Mesodermal cell (in vitro differentiated cells): ENCODE measurements at regions not wholly inside any gene's neighbourhood (a gene's known extent, or its start where the extent isn't known, plus 50 kb on each side); places are given as distances from the start of the nearest gene placed in this dataset.
A peak's percentile ranks its signal among the peaks of the same experiment; 100 is the strongest.

Source experiments
- H3K27ac ChIP-seq: 2 replicates; pipeline ENCODE4 v1.7.0; 2013; ENCODE audit warnings: mild to moderate bottlenecking, low read depth, low read length, moderate library complexity; ENCODE audit not compliant: severe bottlenecking
- H3K36me3 ChIP-seq: 2 replicates; pipeline ENCODE4 v1.7.1; 2013; ENCODE audit warnings: mild to moderate bottlenecking, low read length, moderate library complexity; ENCODE audit not compliant: control insufficient read depth, insufficient read depth
- H3K4me1 ChIP-seq: one replicate; pipeline ENCODE4 v1.7.1; 2013; ENCODE audit warnings: mild to moderate bottlenecking, low read length; ENCODE audit not compliant: insufficient read depth, control insufficient read depth, poor library complexity, severe bottlenecking
- H3K4me3 ChIP-seq: 2 replicates; pipeline ENCODE4 v1.7.0; 2013; ENCODE audit warnings: low read length, control low read depth, mild to moderate bottlenecking; ENCODE audit not compliant: insufficient read depth, poor library complexity, severe bottlenecking; ENCODE audit errors: extremely low read depth
- H3K9me3 ChIP-seq: 2 replicates; pipeline ENCODE4 v1.7.1; 2013; ENCODE audit warnings: mild to moderate bottlenecking, low read length, moderate library complexity; ENCODE audit not compliant: control insufficient read depth
- WGBS, 2 experiments: methylation state at CpG; one replicate each; pipeline ENCODE4 v1.1.5; 2013; ENCODE audit warnings: missing lambda C conversion rate in 2 of 2; ENCODE audit not compliant: insufficient coverage in 2 of 2; 5-methylcytosine and 5-hydroxymethylcytosine counted together

DNA sequence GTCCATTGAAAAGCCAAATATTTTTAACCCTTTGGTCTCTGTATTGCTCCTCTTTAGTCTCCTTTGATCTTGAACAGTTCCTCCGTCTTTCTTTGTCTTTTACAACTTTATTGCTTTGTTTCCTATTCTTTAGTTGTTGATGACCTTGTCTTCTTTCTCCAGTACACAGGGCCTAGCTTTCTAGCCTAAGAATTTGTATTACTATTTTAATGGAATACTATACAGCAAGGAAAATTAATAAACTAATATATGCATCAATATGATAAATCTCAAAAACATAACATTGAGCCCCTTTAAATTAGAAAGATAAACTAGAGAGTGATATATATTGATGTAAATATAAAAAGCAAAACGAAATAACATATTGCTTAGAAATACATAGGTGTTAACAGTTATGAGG is 88.7 kb downstream of the NR1D2 start:
- Histone ChIP-seq H3K9me3 (no peaks in the 10 kb centered on the region), H3K4me3 (no peak overlapping the region), H3K4me1 (peaks cover 4% of the 10 kb centered on the region), H3K27ac (no peak overlapping the region), H3K36me3 (no peaks in the 10 kb centered on the region)
- WGBS, 2 experiments, result no CpG with 5 or more reads among the region's 2 CpGs

DNA sequence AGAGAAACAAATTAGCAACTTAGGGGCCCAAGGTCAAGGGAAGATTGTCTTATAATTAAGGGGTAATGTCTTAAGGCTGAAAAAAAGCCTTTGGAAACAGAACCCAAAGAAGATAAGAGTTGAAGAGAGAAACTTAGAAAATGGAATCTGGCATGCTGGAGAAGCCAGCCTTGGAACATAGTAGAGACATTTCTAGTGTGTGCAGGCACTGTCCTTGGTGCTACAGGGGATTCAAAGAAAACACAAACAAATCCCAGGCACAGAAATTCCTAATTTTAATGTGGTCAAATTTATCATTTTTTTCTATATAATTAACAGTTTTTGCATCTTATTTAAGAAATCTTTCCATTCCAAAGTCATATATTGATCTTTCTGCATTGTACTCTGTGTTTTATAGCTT is 89.4 kb downstream of the NR1D2 start:
- H3K36me3 ChIP-seq, result no peaks in the 10 kb centered on the region
- no peak overlapping the region for H3K4me3 ChIP-seq
- no peaks in the 10 kb centered on the region for H3K9me3 ChIP-seq
- H3K27ac ChIP-seq, result no peak overlapping the region
- peaks cover 4% of the 10 kb centered on the region for H3K4me1 ChIP-seq

DNA sequence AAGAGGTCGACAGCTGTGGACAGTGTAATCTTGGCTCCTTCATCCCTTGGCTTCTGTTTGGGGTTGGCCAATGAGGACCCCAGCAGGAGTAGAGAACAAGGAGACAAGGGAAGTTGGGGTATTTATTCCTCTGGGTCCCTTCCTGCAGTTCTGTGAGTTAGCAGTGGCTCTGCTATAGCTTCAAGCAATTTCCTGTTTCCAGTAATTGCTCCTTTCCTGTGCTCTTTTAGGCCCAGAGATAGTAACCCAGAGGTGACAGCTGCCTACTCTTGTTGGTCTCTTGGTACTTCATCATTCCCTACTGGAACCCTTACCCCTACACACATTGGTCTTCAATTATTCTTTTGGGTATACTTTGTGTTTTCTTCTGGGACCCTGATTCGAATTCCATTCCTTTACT is 92.9 kb downstream of the NR1D2 start:
- no peak overlapping the region for H3K4me3 ChIP-seq
- H3K9me3 ChIP-seq, result no peaks in the 10 kb centered on the region
- peaks cover 4% of the 10 kb centered on the region for H3K4me1 ChIP-seq
- 100% methylated on average over 1 of the region's 2 CpGs; no CpG with 5 or more reads in 1 of the 2 experiments for WGBS, 2 experiments
- H3K27ac ChIP-seq, result no peak overlapping the region
- H3K36me3 ChIP-seq, result no peaks in the 10 kb centered on the region

DNA sequence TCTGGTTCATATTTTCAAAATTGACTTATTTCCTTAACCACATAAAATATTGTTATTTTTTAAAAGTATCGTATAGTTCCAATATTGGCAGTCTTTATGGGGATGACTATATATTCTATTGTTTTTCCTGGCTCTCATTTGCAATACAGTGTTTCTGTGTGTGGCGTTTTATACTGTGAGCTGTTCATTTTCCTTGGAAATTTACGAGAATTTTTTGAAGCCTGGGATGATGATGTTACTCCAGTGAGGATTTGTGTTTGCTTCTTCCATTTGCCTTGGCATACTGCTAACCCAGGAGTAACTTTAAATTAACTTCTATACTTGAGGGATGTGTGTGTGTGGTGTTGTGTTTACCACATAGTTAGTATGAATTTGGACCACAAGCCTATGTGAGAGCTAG is 95.2 kb downstream of the NR1D2 start:
- Histone ChIP-seq H3K4me1 (peaks cover 4% of the 10 kb centered on the region), H3K9me3 (no peaks in the 10 kb centered on the region)
- 83% methylated on average over 2 of the region's 3 CpGs; no CpG with 5 or more reads in 1 of the 2 experiments for WGBS, 2 experiments

DNA sequence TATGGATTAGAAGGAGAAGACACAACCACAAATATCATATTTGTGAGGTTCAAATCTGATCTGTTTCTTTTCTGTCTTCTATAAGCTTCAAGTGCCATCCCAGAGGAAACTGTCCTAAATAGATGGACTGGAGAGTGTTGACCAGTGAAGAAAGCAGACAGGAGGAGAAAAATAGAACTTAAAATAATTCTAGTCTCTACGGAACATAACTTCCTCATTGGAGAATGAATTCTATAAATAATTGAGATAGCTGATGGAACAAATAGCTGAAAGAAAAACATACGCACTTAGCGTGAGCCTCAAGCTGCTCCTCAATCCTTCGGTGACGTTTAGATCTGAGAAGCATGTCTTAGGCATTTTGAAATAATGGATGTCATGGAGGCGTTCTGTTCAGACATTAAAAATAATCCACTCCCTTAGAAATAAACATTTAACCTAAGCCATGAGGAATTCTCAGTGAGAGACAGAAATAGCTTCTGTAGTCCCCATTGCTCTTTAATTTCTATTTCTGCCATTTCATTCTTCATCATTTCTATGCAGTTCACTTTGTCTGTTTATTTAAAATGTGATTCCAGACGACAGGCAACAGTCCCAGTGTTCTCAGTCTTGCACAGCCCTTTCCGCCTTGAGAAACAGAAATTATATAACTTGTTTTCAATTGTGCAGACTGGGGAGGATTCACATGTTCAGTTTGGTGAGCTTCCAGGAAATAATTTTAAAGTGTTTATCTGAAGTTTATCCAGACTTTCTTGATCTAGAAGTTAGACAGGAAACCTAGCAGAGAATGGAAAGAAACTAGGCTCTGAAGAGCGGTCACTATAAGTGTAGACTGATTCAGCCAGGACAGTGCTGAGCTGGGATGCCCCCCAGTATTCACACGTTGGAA is 97.3 kb downstream of the NR1D2 start:
- peaks cover 8% of the 10 kb centered on the region for H3K4me1 ChIP-seq
- 91 to 100% methylated on average over 5 to 6 of the region's 10 CpGs for WGBS, 2 experiments

More for the DNA sequence above, 95.2 kb downstream of the NR1D2 start:
- Histone ChIP-seq H3K27ac (no peak overlapping the region), H3K4me3 (no peak overlapping the region), H3K36me3 (no peaks in the 10 kb centered on the region)

DNA sequence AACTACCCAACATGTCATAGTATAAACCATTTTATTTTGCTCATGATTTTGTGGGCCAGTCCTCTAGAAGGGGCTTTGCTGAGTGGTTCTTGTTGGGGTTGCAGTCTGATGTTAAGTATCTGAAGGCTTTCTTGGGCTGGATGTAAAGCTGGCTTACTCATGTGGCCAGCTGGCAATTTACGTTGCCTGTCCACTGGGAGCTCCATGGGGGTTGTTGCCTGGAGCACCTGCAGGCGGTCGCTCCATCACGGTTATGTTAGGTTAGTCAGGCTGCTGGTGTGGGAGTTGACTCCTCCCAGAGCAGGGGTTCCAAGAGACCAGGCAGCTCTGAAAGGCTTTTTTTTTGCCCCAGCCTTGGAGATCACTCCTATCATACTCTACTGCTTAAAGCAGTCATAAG is 98.1 kb downstream of the NR1D2 start:
- peaks cover 12% of the 10 kb centered on the region for H3K4me1 ChIP-seq
- H3K9me3 ChIP-seq, result no peaks in the 10 kb centered on the region
- no peak overlapping the region for H3K27ac ChIP-seq
- no peaks in the 10 kb centered on the region for H3K36me3 ChIP-seq
- no peak overlapping the region for H3K4me3 ChIP-seq
- WGBS, 2 experiments, result 89 to 91% methylated on average over 3 to 4 of the region's 4 CpGs

More for the DNA sequence above, 97.3 kb downstream of the NR1D2 start:
- Histone ChIP-seq H3K36me3 (no peaks in the 10 kb centered on the region), H3K9me3 (no peaks in the 10 kb centered on the region), H3K27ac (no peak overlapping the region), H3K4me3 (no peak overlapping the region)

DNA sequence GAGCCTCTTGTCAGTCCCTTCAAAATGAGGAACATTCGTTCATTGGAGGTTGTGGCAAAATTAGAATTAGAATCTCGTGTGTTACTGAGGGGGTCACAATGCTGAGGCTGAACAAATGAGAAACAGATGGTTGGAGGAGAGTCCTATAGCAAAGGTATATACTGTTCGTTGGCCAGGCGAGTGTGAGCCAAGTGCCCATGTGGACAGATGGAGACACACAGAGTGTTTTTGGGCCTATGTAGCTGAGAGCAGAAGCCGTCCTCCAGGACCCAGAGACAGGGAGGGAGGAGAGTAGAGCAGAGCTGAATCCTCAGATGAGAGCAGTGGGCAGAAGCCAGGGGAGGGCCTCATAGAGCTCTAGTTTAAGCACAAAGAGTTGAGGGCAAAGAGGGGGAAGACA is 98.9 kb downstream of the NR1D2 start:
- Histone ChIP-seq H3K27ac (no peak overlapping the region), H3K4me1 (peaks cover 13% of the 10 kb centered on the region), H3K36me3 (no peaks in the 10 kb centered on the region), H3K4me3 (no peak overlapping the region), H3K9me3 (no peaks in the 10 kb centered on the region)
- WGBS, 2 experiments, result 90 to 97% methylated on average over 5 of the region's 5 CpGs

DNA sequence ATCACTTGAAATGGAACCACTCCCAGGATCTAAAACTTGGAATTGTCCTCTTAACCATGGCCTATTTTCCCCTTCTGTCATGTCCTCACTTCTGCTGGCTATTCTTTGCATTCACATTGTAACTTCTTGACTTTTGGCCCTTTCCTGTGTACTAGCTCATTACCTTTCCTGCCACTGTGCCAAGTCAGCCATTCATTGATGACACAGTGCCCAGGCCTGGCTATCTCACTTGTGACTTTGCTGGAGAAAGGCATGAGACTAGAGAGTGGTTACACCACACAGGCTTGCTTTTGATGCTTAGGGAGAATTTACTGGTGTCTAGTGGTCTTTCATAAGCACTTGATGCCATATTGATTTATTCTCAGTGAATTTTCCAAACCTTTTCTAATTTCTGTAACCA is 101.1 kb downstream of the NR1D2 start:
- Histone ChIP-seq H3K36me3 (no peaks in the 10 kb centered on the region), H3K4me3 (no peak overlapping the region), H3K9me3 (no peaks in the 10 kb centered on the region), H3K4me1 (peaks cover 13% of the 10 kb centered on the region), H3K27ac (no peak overlapping the region)

DNA sequence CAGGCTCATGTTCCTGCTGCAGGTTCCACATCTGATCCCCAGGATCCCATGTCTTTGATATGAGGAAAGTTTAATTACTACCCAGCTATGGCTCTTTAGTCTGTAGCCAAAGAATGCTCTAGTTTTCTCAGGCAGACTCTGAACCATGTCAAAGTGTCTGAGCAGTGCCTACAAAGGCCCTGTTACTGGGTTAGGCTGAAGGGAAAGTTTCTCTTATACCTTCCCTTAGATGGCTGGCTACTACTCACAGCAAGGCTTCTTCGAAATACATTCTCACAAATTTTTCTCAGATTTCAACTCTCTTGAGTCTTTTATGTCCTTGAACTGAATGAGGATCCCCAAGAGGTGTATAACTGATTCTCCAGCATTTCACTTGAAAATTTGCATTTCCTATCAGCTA is 102.4 kb downstream of the NR1D2 start:
- Histone ChIP-seq H3K9me3 (no peaks in the 10 kb centered on the region), H3K4me1 (peaks cover 13% of the 10 kb centered on the region), H3K27ac (peak overlapping the region; percentile 46), H3K36me3 (no peaks in the 10 kb centered on the region), H3K4me3 (no peak overlapping the region)
- no CpG with 5 or more reads among the region's 1 CpG for WGBS, 2 experiments

DNA sequence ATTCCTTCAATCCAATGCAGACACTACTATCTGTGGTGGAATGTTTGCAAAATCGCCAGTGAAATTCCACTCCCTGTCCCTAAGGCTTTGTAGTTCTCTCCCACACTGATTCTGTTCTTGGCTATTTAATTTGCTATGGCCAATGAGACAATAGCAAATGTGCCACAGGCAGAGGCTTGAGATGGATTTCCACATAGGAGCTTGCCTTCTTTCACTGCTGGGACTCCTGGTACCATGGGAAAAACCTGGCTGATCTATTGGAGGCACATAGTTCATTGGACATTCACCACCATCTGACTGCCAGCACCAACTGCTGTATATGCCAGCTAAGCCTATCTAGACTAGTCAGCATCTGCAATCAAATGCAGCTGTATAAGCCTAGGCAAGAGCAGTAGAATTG is 103.8 kb downstream of the NR1D2 start:
- H3K9me3 ChIP-seq, result no peaks in the 10 kb centered on the region
- WGBS, 2 experiments, result 75% methylated on average over 1 of the region's 1 CpG; no CpG with 5 or more reads in 1 of the 2 experiments
- no peak overlapping the region for H3K27ac ChIP-seq
- H3K4me1 ChIP-seq, result peaks cover 13% of the 10 kb centered on the region
- no peaks in the 10 kb centered on the region for H3K36me3 ChIP-seq
- H3K4me3 ChIP-seq, result no peak overlapping the region

DNA sequence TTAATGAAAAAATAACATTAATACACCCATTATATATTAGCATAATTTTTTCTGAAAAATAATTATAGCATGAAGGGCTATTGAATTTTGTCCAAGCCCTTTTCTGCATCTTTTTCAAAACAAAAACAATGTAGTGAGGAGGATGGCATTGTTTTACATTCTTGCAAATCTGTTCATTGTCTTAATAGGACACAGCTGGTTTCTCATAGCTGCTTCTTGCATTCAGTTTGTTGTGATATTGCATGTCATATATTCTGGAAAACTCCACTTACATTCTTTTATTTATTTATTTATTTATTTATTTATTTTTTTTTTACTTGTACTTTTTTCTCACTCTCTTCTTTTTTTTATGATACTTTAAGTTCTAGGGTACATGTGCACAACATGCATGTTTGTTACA is 107.4 kb downstream of the NR1D2 start:
- H3K36me3 ChIP-seq, result no peaks in the 10 kb centered on the region
- H3K4me3 ChIP-seq, result no peak overlapping the region
- no peaks in the 10 kb centered on the region for H3K9me3 ChIP-seq
- no peak overlapping the region for H3K27ac ChIP-seq
- H3K4me1 ChIP-seq, result peaks cover 9% of the 10 kb centered on the region
